ENCODE measurements at regions not wholly inside any gene's neighbourhood (a gene's known extent, or its start where the extent isn't known, plus 50 kb on each side); places are given as distances from the start of the nearest gene placed in this dataset.

GRCh38 chr12:38053655-38054464 lies 262.7 kb upstream of the ALG10B start:
- intact Hi-C loops (cut with micrococcal nuclease), result no loop called here
- Histone ChIP-seq H3K4me3 (replicated peaks in 1 of 2; ENCODE audit: low read depth in 1 of 2, low read length in 2 of 2) (no peak overlapping the region), H2AFZ (ENCODE audit: low read depth, low read length, poor library complexity, severe bottlenecking) (no peak overlapping the region), H3K79me2 (ENCODE audit: insufficient read depth, low read length) (no peaks in the 10 kb centered on the region), H3K4me2 (ENCODE audit: low read length) (no peak overlapping the region), H3K9me3 (ENCODE audit: control insufficient read depth in 1 of 2, insufficient read depth in 1 of 2, low read depth in 1 of 2, low read length in 2 of 2) (peaks cover 3 to 17% of the 10 kb centered on the region in 2 experiments; a peak in 2 of 4 replicates), H3K27ac (ENCODE audit: low read depth, low read length) (no peak overlapping the region), H3K9me2 (ENCODE audit: insufficient read depth) (no peaks in the 10 kb centered on the region), H3K36me3 (ENCODE audit: control insufficient read depth in 1 of 2, insufficient read depth in 2 of 2, low read length in 2 of 2) (no peaks in the 10 kb centered on the region), H3K4me1 (ENCODE audit: control insufficient read depth in 1 of 2, insufficient read depth in 2 of 2, low read length in 2 of 2) (no peaks in the 10 kb centered on the region), H3K9ac (ENCODE audit: low read length) (no peak overlapping the region), H3K27me3 (ENCODE audit: insufficient read depth, low read length) (no peaks in the 10 kb centered on the region), H4K20me1 (ENCODE audit: insufficient read depth) (no peaks in the 10 kb centered on the region)
- ATAC-seq, result no peak
- DNase-seq (ENCODE audit: low read depth, low spot score), result no peak
- BruUV-seq (replicated peaks), result no TSS peak
- CTCF ChIA-PET, result no interaction called here
- POLR2A ChIA-PET, result no interaction called here
- TF ChIP-seq SIN3A (IDR thresholded peaks at IDR 0.05; ENCODE audit: low read depth), result no peak
- TF ChIP-seq EZH2phosphoT487 (IDR thresholded peaks at IDR 0.05; ENCODE audit: borderline replicate concordance), result no peak
- no peak for TF ChIP-seq ZFX (IDR thresholded peaks at IDR 0.05)
- TF ChIP-seq, protein P1, sequence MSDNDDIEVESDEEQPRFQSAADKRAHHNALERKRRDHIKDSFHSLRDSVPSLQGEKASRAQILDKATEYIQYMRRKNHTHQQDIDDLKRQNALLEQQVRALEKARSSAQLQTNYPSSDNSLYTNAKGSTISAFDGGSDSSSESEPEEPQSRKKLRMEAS (IDR thresholded peaks at IDR 0.05), result no peak
- no peak for TF ChIP-seq SRF (IDR thresholded peaks at IDR 0.05; ENCODE audit: low read depth)
- TF ChIP-seq, protein P2, sequence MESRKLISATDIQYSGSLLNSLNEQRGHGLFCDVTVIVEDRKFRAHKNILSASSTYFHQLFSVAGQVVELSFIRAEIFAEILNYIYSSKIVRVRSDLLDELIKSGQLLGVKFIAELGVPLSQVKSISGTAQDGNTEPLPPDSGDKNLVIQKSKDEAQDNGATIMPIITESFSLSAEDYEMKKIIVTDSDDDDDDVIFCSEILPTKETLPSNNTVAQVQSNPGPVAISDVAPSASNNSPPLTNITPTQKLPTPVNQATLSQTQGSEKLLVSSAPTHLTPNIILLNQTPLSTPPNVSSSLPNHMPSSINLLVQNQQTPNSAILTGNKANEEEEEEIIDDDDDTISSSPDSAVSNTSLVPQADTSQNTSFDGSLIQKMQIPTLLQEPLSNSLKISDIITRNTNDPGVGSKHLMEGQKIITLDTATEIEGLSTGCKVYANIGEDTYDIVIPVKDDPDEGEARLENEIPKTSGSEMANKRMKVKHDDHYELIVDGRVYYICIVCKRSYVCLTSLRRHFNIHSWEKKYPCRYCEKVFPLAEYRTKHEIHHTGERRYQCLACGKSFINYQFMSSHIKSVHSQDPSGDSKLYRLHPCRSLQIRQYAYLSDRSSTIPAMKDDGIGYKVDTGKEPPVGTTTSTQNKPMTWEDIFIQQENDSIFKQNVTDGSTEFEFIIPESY (IDR thresholded peaks at IDR 0.05; ENCODE audit: extremely low read depth, insufficient replicate concordance, low read length), result no peak
- no peak for TF ChIP-seq SP1 (IDR thresholded peaks at IDR 0.05; ENCODE audit: low read depth)
- no peak for TF ChIP-seq CEBPB (IDR thresholded peaks at IDR 0.05; ENCODE audit: low read depth)
- TF ChIP-seq ZNF274 (IDR thresholded peaks at IDR 0.05; ENCODE audit: low read depth, low read length), result no peak
- no peak for TF ChIP-seq EGR1 (IDR thresholded peaks at IDR 0.05; ENCODE audit: low read depth)
- TF ChIP-seq YY1 (IDR thresholded peaks at IDR 0.05; ENCODE audit: extremely low read depth, insufficient replicate concordance, low read depth, low read length), result no peak
- TF ChIP-seq CBX3 (IDR thresholded peaks at IDR 0.05; ENCODE audit: low read depth), result no peak
- RAD21 ChIA-PET (ENCODE audit: low non-redundant PET in 1 of 2, low total read pairs in 2 of 2, uncharacterized antibody in 2 of 2, unreplicated experiment in 2 of 2), result no interaction called here
